ENCODE measurements at regions not wholly inside any gene's neighbourhood (a gene's known extent, or its start where the extent isn't known, plus 50 kb on each side); places are given as distances from the start of the nearest gene placed in this dataset.
"Not testable (repeated sequence)": the region's sequence is repeated elsewhere in the genome, so short reads cannot be mapped to it uniquely, and the experiment has no call there.

DNA sequence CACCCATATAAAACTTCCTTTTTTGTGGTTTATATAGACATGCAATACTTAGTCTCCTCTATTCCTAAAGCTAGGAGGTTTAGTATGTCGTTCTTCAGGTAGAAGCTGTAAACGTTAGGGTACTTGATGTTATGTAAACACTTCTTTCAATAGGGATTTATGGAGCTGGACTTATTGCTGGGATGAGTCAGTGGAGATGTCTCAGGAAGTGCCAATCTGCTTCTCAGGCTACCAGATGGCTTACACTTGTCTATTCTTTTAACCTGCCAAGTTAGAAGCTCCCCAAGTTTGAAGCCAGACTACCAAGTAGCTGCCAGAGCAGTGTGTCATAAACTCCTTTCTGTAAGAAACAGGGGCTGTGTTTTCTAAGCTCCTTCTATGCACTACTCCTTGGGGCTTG lies 756.5 kb upstream of the LRRTM1 start:
- DNase-seq, result no peak

DNA sequence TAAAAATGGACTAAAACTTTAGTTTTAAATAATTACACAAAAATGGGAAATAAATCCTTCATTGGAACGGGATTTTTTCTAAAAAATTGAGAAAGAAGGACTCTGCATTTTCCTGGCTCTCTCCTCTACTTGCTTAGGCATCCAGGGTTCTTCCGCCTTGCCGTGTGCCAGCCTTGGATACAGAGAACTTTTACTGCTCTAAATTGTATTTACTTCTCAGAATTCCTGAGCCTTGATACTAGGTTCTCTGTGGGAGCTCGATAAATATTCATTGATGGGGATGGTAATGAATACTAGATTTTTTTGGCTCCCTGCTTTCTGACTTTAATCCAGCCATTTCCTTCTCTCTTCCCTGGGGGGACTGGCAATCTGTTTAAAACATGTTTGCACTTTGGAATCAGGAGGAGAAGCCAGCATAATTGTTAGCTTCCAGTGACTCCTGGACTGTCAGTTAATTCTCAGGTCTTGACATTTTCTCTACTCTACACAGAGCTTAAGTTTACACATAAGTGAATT lies 746.1 kb upstream of the LRRTM1 start:
- DNase-seq, result no peak

DNA sequence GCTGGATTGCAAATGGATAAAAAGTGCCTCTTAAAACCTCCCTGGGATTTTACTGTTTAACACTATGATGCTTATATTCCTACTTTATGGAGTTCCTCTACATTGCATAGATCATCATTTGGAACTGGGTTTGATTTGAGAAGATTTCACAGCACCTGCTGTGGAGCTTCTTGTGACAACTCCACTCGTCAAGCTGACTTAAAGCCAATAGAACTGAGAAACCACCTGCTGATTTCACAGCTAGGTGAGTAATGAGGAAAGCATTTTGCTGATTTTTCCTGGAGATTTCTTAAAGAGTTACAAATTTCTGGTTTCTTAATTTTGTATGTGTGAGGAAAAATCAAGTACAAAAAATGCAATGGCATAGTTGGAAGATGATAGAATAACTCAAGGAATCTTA lies 739.1 kb upstream of the LRRTM1 start:
- no peak for DNase-seq

DNA sequence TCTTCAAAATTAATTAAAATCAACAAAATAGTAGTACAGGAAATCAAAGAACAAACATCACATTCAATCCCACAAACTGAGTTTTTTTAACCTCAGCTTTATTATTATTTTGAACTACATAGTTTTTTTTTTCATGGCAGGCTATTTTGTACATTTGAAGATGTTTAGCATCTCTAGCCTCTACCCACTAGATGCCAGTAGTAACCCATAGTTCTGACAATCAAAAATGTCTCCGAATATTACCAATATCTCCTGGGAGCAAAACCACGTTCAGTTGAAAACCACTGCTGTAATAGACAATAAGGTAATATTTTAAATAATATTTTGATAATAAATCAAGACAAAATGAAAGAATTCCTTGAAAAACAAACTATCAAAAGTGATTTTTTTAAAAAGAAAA lies 702.6 kb upstream of the LRRTM1 start:
- no peak for DNase-seq

DNA sequence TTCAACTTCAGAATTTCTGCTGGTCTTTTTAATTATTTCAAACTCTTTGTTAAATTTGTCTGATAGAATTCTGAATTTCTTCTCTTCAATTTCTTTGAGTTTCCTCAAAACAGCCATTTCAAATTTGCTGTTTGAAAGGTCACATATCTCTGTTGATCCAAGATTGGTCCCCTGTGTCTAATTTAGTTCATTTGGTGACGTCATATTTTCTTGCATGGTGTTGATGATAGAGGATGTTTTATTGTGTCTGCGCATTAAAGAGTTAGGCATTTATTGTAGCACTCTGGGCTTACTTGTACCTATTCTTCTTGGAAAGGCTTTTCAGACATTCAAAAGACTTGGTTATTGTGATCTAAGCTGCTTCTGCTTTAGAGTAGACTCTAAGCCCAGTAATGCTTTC lies 698.4 kb upstream of the LRRTM1 start:
- no peak for DNase-seq

DNA sequence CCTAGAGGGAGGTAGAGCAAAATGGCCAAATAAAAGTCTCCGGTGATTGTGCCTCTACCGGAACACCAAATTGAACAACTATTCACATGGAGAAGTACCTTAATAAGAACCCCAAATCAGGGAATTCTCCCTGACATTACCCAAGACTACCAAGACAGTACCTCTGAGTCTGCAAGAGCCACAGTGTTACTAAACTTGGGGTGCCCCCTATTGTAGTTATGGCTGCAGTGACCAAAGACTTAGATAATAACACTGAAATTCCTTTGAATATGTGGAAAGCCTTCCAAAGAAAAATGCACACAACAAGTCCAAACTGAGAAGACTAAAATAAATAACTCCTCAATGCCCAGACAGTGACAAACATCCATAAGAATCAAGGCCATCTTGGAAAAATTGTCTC lies 682.9 kb upstream of the LRRTM1 start:
- no peak for DNase-seq

DNA sequence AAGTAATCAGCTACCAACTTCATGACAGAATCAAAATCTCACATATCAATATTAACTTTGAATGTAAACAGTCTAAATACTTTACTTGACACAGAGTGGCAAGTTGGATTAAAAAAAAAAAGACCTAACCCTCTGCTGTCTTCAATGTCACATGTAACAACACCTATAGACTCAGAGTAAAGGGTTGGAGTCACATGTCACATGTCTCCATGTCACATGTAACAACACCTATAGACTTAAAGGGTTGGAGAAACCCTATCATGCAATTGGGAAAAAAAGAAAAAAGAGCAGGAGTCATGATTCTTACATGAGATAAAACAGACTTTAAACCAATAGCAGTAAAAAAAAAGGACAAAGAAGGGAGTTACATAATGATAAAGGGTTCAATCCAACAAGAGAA lies 665.3 kb upstream of the LRRTM1 start:
- no peak for DNase-seq

DNA sequence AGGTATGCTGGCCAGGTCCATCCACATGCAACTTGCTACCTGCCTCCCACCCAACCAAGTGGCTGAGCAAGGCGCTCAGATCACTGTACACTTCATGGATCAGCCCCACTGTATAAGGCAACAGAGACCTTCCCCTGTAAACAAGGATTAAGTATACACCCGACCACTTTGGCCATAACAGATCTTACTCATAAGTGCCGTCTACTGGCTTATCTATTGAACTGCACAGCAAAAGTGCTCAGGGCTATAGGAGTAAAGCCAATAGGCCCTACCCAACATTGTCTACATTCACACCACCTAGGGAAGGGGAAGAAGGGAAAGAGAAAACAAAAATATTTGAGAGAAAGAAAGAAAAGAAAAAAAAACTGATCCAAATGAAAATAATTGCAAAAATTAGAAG lies 663.9 kb upstream of the LRRTM1 start:
- DNase-seq, result no peak

DNA sequence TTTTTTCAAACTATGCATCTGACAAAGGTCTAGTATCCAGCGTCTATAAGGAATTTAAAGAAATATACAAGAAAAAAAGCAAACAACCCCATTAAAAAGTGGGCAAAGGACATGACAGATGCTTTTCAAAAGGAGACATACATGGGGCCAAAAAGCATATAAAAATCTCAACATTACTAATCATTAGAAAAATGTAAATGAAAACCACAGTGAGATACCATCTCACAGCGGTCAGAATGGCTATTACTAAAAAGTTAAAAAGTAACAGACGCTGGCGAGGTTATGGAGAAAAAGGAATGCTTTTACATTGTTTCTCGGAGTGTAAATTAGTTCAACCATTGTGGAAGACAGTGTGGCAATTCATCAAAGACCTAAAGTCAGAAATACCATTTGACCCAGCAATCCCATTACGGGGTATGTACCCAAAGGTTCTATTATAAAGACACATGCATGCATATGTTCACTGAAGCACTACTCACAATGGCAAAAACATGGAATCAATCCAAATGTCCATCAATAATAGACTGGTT lies 643.1 kb upstream of the LRRTM1 start:
- no peak for DNase-seq

DNA sequence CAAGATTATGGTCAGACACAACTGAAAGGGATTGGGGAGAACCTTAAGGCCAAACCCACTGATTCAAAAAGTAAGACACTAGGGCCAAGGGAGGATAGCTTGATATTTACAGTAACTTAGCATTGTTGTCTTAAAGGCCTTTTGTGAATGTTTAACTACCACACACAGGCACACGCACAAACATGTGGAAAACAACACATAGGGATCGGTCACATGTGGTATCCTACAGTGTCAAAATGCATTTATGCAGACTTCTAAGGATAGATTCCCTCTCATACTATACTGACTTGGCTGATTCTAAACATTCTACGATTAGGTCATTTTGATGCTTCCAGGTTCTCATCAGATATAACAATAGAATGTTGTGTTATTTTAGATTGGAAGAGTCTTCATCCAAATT lies 638.9 kb upstream of the LRRTM1 start:
- DNase-seq, result no peak

DNA sequence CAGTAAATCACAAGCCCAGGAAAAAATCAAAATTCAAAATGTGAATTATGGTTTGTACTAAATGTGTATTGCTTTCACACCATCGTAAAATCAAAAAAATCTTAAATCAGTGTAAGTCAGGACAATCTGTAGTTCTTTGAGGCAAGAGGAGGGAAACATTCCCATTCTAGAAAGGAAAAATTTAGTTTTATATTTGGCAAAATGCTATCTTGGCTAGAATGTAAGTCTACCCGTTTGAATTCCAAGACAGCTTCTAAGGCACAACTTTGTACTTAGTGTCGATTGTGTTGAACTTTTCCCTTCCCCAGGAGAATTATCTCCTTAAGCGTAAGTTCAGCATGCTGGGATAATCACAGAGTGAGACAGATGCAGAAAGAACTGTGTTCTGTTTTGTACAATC lies 638.2 kb upstream of the LRRTM1 start:
- DNase-seq, result no peak

DNA sequence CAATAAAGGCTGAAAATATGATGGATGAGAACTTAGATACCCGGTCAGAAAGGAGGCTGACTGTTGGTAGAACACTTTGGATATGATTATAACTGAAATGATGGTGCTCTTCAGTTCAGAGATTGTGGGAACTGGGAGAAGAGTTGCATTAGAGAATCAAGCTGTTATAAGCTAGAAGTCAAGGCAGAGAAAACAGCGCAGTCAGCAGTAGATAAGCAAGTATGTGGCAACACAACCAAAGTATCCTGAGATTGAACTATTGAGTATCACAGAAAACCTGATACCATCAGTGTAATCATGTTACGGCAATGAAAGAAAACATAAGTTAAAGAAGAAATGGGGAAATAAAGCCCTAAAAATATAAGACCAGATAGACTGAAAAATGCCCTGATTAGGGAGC lies 633.9 kb upstream of the LRRTM1 start:
- DNase-seq, result no peak

DNA sequence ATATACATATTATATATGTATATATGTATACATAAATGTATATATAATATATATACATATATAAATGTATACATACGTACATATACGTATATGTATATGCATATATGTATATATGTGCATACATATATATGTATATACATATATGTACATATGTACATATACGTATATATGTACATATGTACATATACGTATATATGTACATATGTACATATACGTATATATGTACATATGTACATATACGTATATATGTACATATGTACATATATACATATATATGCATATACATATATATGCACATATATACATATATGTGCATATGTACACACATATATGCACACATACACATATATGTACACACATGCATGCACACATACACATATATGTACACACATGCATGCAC lies 627.3 kb upstream of the LRRTM1 start:
- DNase-seq, result not testable (repeated sequence)

DNA sequence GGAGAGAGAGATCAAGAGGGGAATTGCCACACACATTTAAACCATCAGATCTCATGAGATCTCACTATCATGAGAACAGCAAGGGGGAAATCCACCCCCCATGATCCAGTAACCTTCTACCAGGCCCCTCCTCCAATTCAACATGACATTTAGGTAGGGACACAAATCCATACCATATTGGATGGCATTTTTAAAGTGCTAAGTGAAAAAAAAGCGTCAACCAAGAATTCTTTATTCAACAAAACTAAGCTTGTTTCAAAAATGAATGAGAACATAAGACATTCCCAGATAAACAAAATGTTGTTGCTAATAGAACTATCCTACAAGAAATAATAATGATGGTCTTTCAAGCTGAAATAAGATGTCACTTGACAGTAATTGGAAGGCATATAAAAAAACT lies 626.2 kb upstream of the LRRTM1 start:
- DNase-seq, result no peak

DNA sequence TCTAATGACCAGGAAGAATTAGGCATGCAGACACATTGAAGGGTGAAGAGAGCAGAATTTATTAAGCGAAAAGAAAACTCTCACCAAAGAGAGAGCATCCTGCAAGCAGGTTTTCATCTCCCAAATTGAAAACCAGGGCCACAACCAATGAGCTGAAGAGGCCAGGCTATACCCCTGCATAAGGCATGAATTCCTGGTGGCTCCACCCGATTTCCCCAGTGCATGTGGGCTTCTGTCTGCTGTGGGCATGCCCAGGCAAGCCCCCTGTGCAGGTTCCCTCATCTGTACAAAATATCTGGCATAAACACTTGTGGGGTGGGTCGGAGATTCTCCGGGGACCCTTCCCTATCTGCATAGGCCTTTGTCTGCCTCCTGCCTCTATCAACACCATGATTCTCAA lies 621.6 kb upstream of the LRRTM1 start:
- no peak for DNase-seq

DNA sequence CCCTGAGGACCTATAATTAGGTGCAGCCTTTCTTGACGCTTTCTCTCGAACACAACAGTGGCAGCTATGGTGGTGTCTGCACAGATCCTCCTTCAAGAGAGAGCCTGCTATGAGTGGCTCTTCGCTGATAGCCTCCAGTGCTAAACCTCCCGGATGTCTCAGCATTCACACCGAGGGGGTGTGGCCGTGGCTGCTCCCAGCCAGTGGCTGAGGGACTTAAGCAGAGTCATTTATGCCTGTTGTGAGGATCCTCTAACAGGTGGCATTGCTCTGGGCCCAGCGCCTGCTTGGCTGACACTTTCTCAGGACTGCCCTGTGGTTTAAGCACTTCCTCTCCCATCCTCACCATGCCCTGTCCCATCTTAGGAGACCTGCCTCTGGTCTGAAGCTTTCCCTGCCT lies 592.0 kb upstream of the LRRTM1 start:
- DNase-seq, result no peak

DNA sequence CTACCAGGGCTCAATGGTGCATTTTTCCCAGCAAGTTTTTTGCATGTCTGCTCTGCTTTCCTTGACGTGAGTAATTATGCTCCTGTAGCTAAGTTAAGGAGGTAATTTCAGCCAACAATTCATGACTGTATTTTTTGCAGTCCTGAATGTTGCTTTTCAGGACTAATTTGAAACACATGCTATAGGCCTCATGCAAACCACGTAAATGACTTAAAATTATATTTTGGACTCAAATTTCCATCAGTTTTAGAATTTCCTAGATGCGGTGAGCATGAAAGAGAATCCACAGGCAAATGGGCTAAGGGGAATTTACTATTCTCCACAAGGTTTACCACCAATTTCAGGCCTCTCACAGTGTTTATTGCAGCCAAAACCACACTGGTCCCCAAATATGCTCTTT lies 589.9 kb upstream of the LRRTM1 start:
- DNase-seq, result no peak

DNA sequence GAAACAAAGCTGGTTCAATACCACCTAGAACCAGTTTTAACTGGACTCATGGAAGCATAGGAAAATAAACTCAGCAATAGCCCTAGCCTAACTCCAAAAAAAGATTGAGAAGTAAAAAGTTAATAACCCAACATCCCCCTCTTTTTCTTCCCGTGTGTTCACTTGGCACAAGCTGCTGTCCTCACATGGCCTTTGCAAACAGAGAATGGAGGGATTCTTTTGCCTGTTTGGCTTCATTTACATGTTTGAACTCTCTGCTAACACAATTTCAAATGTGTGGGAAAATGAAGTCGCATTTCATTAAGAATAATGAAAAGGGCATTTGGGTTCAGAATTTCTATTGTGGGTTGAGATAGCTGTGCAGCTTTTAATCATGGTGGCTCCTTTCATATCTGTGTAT lies 589.2 kb upstream of the LRRTM1 start:
- no peak for DNase-seq

DNA sequence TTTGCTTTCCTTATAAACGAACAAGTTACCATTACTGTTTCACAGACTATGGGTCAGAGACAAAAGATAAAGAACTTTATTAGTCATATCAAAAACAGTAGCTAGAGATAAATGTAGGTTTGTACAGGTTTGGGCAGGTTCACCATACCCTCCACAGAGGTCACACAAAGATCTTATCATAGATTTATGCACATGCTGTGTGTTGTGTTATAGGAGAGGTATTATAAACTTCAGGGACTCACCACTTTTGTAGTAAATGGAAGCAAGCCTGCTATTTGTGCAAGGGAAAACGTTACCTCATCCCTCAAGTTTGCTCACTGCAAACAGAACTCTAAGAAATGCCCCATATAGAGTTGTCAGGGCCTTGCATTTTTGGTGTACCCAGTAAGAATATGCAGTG lies 584.5 kb upstream of the LRRTM1 start:
- DNase-seq, result no peak

DNA sequence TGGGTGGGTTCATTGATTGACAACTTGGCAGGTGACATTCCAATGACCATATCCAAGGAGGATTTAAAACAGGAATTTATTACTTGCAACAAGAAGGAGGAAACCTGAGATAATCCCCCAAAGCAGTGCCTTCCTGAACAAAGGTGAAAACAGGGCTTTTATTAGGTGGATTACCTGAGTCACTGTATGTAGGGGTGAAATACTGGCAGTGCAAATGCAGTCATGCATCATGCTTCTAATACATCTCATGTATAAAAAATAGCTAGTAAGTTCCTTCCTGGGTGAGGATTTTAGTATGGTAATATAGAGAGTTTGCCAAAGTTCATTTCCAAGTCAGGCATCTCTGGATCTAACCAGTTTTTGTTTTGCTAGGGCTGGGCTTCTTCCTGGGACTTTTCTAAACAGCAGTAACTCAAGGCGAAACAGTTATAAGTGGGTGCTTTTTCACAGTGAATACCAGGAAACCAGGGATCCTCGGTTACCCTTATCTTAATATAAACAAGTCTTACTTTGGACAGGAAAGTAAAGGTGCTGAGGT lies 583.4 kb upstream of the LRRTM1 start:
- no peak for DNase-seq

DNA sequence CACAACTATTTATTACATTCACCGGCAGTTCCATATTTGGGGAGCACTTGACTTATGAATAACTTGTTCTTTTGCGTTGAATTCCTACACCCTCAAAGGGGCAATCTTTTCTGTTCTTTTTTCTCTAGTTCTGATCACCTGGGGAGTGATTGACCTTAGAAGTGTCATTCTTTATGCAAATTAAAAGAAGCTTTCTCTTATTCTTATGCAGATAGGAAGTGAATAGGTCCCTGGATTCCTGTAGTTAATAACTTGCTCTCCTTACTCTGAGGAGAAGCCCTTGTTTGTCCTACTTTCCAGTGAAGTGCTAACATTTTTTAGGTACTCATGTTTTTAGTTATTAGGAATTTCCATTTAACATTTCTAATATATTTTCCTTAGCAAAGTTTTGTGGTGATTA lies 569.8 kb upstream of the LRRTM1 start:
- no peak for DNase-seq

DNA sequence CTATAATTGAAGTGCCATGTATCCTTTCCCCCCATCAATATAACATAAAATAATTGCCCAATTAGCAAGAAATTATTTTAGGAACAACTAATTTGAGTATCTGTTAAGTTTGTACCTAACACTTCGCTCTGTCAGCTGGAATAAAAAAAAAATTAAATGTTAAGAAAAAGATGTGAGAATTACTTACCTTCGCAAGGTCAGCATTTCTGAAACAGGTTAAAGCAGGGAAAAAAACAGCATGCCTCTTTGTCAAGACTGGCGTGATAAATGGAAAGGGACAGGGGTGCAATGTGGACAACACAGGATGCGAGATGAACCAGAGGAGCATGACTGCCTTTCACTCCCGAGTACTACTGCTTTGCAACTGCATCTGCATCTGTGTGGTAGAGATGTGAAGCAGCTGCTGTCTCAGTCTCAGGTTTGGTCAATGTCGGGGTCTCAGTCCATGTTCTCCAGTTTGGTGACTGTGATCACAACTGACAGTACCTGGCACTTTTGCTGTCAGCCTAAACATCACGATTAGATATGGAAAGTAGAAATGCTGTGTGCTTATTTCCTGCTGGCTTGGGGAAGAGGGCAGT lies 565.4 kb upstream of the LRRTM1 start:
- no peak for DNase-seq

DNA sequence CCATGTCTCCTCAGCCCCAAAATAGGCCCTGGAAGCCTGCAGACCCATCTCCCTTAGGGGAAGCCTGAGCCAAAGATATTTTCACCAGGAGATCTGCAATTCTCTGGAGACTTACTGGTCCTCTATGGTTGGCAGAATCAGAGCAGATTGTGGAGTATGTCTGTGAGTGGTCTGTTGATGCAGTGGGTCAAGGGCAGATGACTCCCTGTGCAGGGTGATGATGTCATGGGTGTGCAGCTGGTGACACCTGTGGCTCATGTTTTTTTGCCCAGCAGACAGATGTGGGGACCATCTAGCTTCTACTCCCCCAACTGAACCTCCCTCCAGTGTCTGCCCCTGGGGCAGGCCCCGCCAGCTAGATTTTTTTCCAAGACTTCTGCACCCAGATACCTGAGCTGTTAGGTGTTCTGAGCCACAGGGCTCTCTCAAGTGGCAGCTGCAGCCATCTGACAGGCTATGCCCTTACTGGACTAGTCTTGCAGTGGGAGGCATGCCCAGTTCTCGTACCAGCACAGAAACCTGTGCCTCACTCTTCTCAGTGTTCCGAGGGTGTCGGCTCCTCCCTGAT lies 558.7 kb upstream of the LRRTM1 start:
- no peak for DNase-seq

DNA sequence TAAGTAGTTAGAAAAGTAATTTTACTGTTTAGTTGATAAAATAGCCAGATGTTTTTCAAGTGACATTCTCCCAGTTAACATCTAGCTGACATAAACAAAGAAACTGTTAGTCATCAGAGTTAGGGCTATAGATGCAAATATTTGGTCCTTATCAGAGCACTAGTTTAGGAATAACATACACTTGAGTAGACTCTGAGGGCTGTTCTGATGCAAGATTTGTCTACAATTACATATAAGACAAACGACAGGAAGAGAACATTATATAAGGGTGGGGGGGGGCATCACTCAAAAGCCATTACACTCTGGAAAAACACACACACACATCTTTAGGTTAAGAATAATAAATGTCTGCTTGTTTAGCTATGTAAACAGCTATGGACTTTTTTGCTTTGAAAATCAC lies 554.4 kb upstream of the LRRTM1 start:
- no peak for DNase-seq

DNA sequence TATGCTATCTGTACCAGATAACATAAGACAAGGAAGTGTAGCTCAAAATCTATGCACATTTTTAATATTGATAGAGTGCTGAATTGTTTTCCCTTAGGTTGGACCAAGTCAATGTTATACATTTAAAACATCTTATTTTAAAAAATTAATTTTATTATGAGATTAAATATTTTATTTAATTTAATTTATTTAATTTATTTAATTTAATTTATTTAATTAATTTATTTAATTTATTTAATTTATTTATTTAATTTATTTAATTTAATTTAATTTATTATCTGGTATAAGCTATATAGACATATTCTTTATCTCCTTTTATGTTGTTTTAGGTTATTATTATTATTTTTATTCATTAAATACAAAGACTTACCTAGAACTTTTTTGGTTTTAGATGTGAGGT lies 551.7 kb upstream of the LRRTM1 start:
- DNase-seq, result no peak

Measured in activated naive CD4-positive, alpha-beta T cell treated with Interleukin-2 at 50 U/mL for 16 hours (primary cell).